Cerebellar cortex (tissue), 1 donor: ENCODE measurements at regions not wholly inside any gene's neighbourhood (a gene's known extent, or its start where the extent isn't known, plus 50 kb on each side); places are given as distances from the start of the nearest gene placed in this dataset.
"Not testable (repeated sequence)": the region's sequence is repeated elsewhere in the genome, so short reads cannot be mapped to it uniquely, and the experiment has no call there.

Experiments used
- DNase-seq: peaks from one replicate; pipeline ENCODE4 v3.0.0-alpha.2; 2015; ENCODE audit warnings: low spot score

- no peak for DNase-seq
Observed at GRCh38 chr2:153532140-153532539, 53.6 kb upstream of the RPRM start.

GRCh38 chr2:153533803-153534202 lies 55.2 kb upstream of the RPRM start:
- DNase-seq, result not testable (repeated sequence)

- DNase-seq, result not testable (repeated sequence)
Observed at GRCh38 chr2:153534590-153534989, 56.0 kb upstream of the RPRM start.

- no peak for DNase-seq
Observed at GRCh38 chr2:153536115-153536514, 57.6 kb upstream of the RPRM start.

GRCh38 chr2:153538102-153538501 lies 59.5 kb upstream of the RPRM start:
- DNase-seq, result not testable (repeated sequence)

GRCh38 chr2:153543635-153544071 lies 65.1 kb upstream of the RPRM start:
- DNase-seq, result no peak

GRCh38 chr2:153546358-153546757 lies 67.8 kb upstream of the RPRM start:
- DNase-seq, result no peak

- DNase-seq, result no peak
Observed at GRCh38 chr2:153548536-153548935, 70.0 kb upstream of the RPRM start.

GRCh38 chr2:153551698-153552097 lies 73.1 kb upstream of the RPRM start:
- no peak for DNase-seq

GRCh38 chr2:153557211-153557610 lies 78.6 kb upstream of the RPRM start:
- no peak for DNase-seq

- DNase-seq, result no peak
Observed at GRCh38 chr2:153557714-153558113, 79.2 kb upstream of the RPRM start.

GRCh38 chr2:153558247-153558646 lies 79.7 kb upstream of the RPRM start:
- DNase-seq, result no peak

- no peak for DNase-seq
Observed at GRCh38 chr2:153567367-153567766, 88.8 kb upstream of the RPRM start.

- DNase-seq, result no peak
Observed at GRCh38 chr2:153568105-153568504, 89.5 kb upstream of the RPRM start.

- no peak for DNase-seq
Observed at GRCh38 chr2:153575171-153575853, 96.8 kb upstream of the RPRM start.

- no peak for DNase-seq
Observed at GRCh38 chr2:153584244-153584643, 105.7 kb upstream of the RPRM start.

GRCh38 chr2:153588408-153588807 lies 109.8 kb upstream of the RPRM start:
- DNase-seq, result no peak

- no peak for DNase-seq
Observed at GRCh38 chr2:153589586-153589985, 111.0 kb upstream of the RPRM start.

- DNase-seq, result not testable (repeated sequence)
Observed at GRCh38 chr2:153593086-153593485, 114.5 kb upstream of the RPRM start.

GRCh38 chr2:153595939-153596338 lies 117.4 kb upstream of the RPRM start:
- DNase-seq, result peak; percentile 9

- DNase-seq, result no peak
Observed at GRCh38 chr2:153601812-153602211, 123.2 kb upstream of the RPRM start.

GRCh38 chr2:153604133-153604532 lies 125.6 kb upstream of the RPRM start:
- DNase-seq, result no peak

- DNase-seq, result no peak
Observed at GRCh38 chr2:153606623-153607022, 128.1 kb upstream of the RPRM start.

GRCh38 chr2:153622285-153622684 lies 143.7 kb upstream of the RPRM start:
- DNase-seq, result no peak
